ENCODE measurements at regions not wholly inside any gene's neighbourhood (a gene's known extent, or its start where the extent isn't known, plus 50 kb on each side); places are given as distances from the start of the nearest gene placed in this dataset.

GRCh38 chr6:9848094-9848493 lies 566.8 kb downstream of the TFAP2A start:
- no peak for TF ChIP-seq CTCF (IDR thresholded peaks at IDR 0.05)
- intact Hi-C loops (cut with DNase I) = no loop called here
- H3K9me3 ChIP-seq = peaks cover 11 to 26% of the 10 kb centered on the region in 2 donors
- H3K36me3 ChIP-seq = no peaks in the 10 kb centered on the region
- no peaks in the 10 kb centered on the region for H3K27me3 ChIP-seq
- no peak for DNase-seq (ENCODE audit: low spot score in 2 of 2)
- no peak overlapping the region for H3K27ac ChIP-seq
- H3K4me1 ChIP-seq = no peaks in the 10 kb centered on the region
- H3K4me3 ChIP-seq = no peak overlapping the region

GRCh38 chr6:9841886-9842725 lies 572.8 kb downstream of the TFAP2A start:
- Histone ChIP-seq H3K4me3 (no peak overlapping the region), H3K27me3 (no peaks in the 10 kb centered on the region), H3K36me3 (no peaks in the 10 kb centered on the region), H3K4me1 (no peaks in the 10 kb centered on the region), H3K9me3 (peaks cover 0 to 13% of the 10 kb centered on the region in 2 donors), H3K27ac (no peak overlapping the region)
- intact Hi-C loops (cut with DNase I) = no loop called here
- DNase-seq (ENCODE audit: low spot score in 2 of 2) = no peak
- no peak for TF ChIP-seq CTCF (IDR thresholded peaks at IDR 0.05)

GRCh38 chr6:9834233-9834632 lies 580.6 kb downstream of the TFAP2A start:
- no peaks in the 10 kb centered on the region for H3K9me3 ChIP-seq
- H3K27me3 ChIP-seq = no peaks in the 10 kb centered on the region
- no peak overlapping the region for H3K27ac ChIP-seq
- no peak for DNase-seq (ENCODE audit: low spot score in 2 of 2)
- intact Hi-C loops (cut with DNase I) = no loop called here
- no peak for TF ChIP-seq CTCF (IDR thresholded peaks at IDR 0.05)
- no peak overlapping the region for H3K4me3 ChIP-seq
- H3K4me1 ChIP-seq = no peaks in the 10 kb centered on the region
- no peaks in the 10 kb centered on the region for H3K36me3 ChIP-seq

GRCh38 chr6:9831783-9832182 lies 583.1 kb downstream of the TFAP2A start:
- DNase-seq (ENCODE audit: low spot score in 2 of 2) = no peak
- TF ChIP-seq CTCF (IDR thresholded peaks at IDR 0.05) = no peak
- intact Hi-C loops (cut with DNase I) = no loop called here
- H3K36me3 ChIP-seq = no peaks in the 10 kb centered on the region
- H3K27ac ChIP-seq = no peak overlapping the region
- no peaks in the 10 kb centered on the region for H3K27me3 ChIP-seq
- H3K4me1 ChIP-seq = no peaks in the 10 kb centered on the region
- H3K4me3 ChIP-seq = no peak overlapping the region
- H3K9me3 ChIP-seq = no peaks in the 10 kb centered on the region

- no peak overlapping the region for H3K27ac ChIP-seq
- intact Hi-C loops (cut with DNase I) = no loop called here
- no peaks in the 10 kb centered on the region for H3K36me3 ChIP-seq
- no peaks in the 10 kb centered on the region for H3K4me1 ChIP-seq
- H3K4me3 ChIP-seq = no peak overlapping the region
- no peaks in the 10 kb centered on the region for H3K27me3 ChIP-seq
- no peaks in the 10 kb centered on the region for H3K9me3 ChIP-seq
- TF ChIP-seq CTCF (IDR thresholded peaks at IDR 0.05) = no peak
- DNase-seq (ENCODE audit: low spot score in 2 of 2) = no peak
Observed at GRCh38 chr6:9830808-9831207, 584.1 kb downstream of the TFAP2A start.

Measured in ascending aorta (tissue), 2 donors.